SK-N-SH (cell line): ENCODE measurements at regions not wholly inside any gene's neighbourhood (a gene's known extent, or its start where the extent isn't known, plus 50 kb on each side); places are given as distances from the start of the nearest gene placed in this dataset.

ENCODE experiments used
- CTCF ChIP-seq: fragments of 200-600 bp; sonication (generic); IDR thresholded peaks from 2 replicates; pipeline ENCODE4 v1.6.1; 2017; ENCODE audit warnings: antibody characterized with exemption, mild to moderate bottlenecking, moderate library complexity
- EP300 ChIP-seq, 2 experiments: IDR thresholded peaks; 2 replicates each; pipeline versions ENCODE4 v1.4.0 to v1.6.1; 2012; ENCODE audit warnings: borderline replicate concordance in 1 of 2, low read depth in 1 of 2, low read length in 1 of 2
- EZH2phosphoT487 ChIP-seq: fragments of 200-600 bp; sonication (generic); IDR thresholded peaks from 2 replicates; pipeline ENCODE4 v1.6.1; 2017; ENCODE audit warnings: low read depth, mixed run types, mild to moderate bottlenecking, antibody characterized with exemption, moderate library complexity, borderline replicate concordance
- GABPA ChIP-seq: IDR thresholded peaks from 2 replicates; pipeline ENCODE4 v1.4.0; 2012; ENCODE audit warnings: low read depth, mild to moderate bottlenecking
- JUND ChIP-seq: IDR thresholded peaks from 2 replicates; pipeline ENCODE4 v1.4.0; 2012
- MXI1 ChIP-seq: IDR thresholded peaks from 2 replicates; pipeline ENCODE4 v1.6.1; 2012; ENCODE audit warnings: mild to moderate bottlenecking, low read depth, low read length, improper control_type of control experiment
- POLR2AphosphoS5 ChIP-seq: IDR thresholded peaks from 2 replicates; pipeline ENCODE4 v1.6.1; 2012; ENCODE audit warnings: low read depth, low read length
- RAD21 ChIP-seq: IDR thresholded peaks from 2 replicates; pipeline ENCODE4 v1.6.1; 2012; ENCODE audit warnings: mild to moderate bottlenecking, low read length
- REST ChIP-seq: IDR thresholded peaks from 2 replicates; pipeline ENCODE4 v1.6.1; 2012; ENCODE audit warnings: mild to moderate bottlenecking, low read depth, low read length, moderate library complexity
- SIN3A ChIP-seq: IDR thresholded peaks from 2 replicates; pipeline ENCODE4 v1.6.1; 2012; ENCODE audit warnings: low read depth, mild to moderate bottlenecking, low read length, moderate library complexity, borderline replicate concordance
- TAF1 ChIP-seq: IDR thresholded peaks from 2 replicates; pipeline ENCODE4 v1.6.1; 2012; ENCODE audit warnings: low read depth, mild to moderate bottlenecking, low read length, moderate library complexity, borderline replicate concordance
- USF2 ChIP-seq: fragments of 150-350 bp; IDR thresholded peaks from 2 replicates; pipeline ENCODE4 v1.6.1; 2017; ENCODE audit warnings: antibody characterized with exemption, low read length, low read depth, borderline replicate concordance
- YY1 ChIP-seq: IDR thresholded peaks from 2 replicates; pipeline ENCODE4 v1.4.0; 2012; ENCODE audit warnings: low read depth, mild to moderate bottlenecking

GRCh38 chr10:111231779-111232178, 154.9 kb downstream of the ADRA2A start:
- TF ChIP-seq CTCF (no peak), MXI1 (no peak), SIN3A (no peak), POLR2AphosphoS5 (no peak), JUND (no peak), TAF1 (no peak), RAD21 (no peak), GABPA (no peak), EP300 (IDR thresholded peaks at IDR 0.05; ENCODE audit: borderline replicate concordance in 1 of 2, low read depth in 1 of 2, low read length in 1 of 2) (no peak), YY1 (no peak), REST (no peak), EZH2phosphoT487 (no peak), USF2 (no peak)
